Upper lobe of left lung (tissue), 4 donors: ENCODE measurements at regions not wholly inside any gene's neighbourhood (a gene's known extent, or its start where the extent isn't known, plus 50 kb on each side); places are given as distances from the start of the nearest gene placed in this dataset.
"Not testable (repeated sequence)": the region's sequence is repeated elsewhere in the genome, so short reads cannot be mapped to it uniquely, and the experiment has no call there.

Experiments used
- POLR2A ChIP-seq, 4 donors: fragments of 450-650 bp; IDR thresholded peaks; one replicate each; pipeline ENCODE4 v1.5.1; 2016 to 2017; ENCODE audit warnings: antibody characterized with exemption in 4 of 4, mild to moderate bottlenecking in 2 of 4
- POLR2AphosphoS5 ChIP-seq, 2 donors: sonication (generic); formaldehyde crosslinking; IDR thresholded peaks; one replicate each; pipeline ENCODE4 v1.5.1; 2017; ENCODE audit warnings: antibody characterized with exemption in 2 of 2
- TF ChIP-seq, protein P1 (sequence below), 6 experiments: fragments of 450-650 bp in 4 of 6; fragments of 200-600 bp in 2 of 6; sonication (generic) in 2 of 6; IDR thresholded peaks; one replicate each; pipeline ENCODE4 v1.5.1; 2016 to 2019; ENCODE audit warnings: antibody characterized with exemption in 6 of 6

DNA sequence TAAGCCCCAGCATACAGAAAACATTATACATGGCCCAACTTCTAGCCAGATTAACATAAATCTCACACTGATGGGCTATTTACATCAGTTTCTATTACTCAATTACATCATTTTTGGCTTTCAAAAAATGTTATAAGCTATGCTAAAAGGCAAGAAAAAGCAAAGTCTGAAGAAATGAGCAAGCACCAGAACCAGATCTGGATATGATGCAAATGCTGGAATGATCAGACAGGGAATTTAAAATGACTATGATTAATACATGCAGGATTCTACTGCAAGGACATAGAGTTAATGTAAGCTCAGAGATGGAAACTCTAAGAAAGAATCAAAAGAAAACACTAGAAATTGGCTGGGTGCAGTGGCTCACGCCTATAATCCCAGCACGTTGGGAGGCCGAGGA, 106.6 kb downstream of the BDH1 start:
- TF ChIP-seq, protein P1, sequence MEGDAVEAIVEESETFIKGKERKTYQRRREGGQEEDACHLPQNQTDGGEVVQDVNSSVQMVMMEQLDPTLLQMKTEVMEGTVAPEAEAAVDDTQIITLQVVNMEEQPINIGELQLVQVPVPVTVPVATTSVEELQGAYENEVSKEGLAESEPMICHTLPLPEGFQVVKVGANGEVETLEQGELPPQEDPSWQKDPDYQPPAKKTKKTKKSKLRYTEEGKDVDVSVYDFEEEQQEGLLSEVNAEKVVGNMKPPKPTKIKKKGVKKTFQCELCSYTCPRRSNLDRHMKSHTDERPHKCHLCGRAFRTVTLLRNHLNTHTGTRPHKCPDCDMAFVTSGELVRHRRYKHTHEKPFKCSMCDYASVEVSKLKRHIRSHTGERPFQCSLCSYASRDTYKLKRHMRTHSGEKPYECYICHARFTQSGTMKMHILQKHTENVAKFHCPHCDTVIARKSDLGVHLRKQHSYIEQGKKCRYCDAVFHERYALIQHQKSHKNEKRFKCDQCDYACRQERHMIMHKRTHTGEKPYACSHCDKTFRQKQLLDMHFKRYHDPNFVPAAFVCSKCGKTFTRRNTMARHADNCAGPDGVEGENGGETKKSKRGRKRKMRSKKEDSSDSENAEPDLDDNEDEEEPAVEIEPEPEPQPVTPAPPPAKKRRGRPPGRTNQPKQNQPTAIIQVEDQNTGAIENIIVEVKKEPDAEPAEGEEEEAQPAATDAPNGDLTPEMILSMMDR (IDR thresholded peaks at IDR 0.05) = not testable (repeated sequence)
- not testable (repeated sequence) for TF ChIP-seq POLR2A, POLR2AphosphoS5 (IDR thresholded peaks at IDR 0.05)
